ENCODE measurements at regions not wholly inside any gene's neighbourhood (a gene's known extent, or its start where the extent isn't known, plus 50 kb on each side); places are given as distances from the start of the nearest gene placed in this dataset.

DNA sequence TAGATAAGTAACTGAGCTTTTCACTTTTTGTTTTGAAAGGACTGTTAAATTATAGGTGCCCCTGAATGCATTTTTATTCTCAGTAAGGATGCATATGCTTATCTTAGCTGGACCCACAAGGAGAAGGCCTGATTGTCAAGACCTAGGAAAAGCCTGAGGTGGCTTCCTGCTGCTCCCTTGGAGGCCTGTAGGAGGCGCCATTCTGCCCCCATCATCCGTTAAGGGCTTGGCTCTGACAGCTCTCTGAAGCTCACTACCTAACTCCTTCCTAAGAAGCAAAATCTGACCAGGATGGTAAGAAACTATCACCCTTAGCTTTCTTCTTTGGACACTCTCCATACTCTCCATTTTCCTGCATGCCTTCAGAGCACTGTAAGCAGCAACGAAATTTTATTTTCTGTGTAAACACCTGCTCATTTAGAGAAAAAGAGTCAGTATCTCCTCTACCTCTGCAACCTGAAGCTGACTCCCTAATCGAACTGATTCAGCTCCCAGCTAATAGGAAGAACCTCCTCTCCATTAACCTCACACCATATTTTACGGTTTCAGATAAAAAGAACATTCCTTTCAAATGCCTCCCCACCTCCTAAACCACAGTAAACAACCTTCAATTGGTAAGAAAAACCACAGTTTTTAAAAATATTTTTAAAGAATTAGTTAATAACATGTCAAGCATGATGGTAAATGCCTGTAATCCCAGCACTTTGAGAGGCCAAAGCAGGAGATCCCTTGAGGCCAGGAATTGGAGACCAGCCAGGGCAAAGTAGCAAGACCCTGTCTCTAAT, 73.4 kb upstream of the EDNRA start:
- DNase-seq (ENCODE audit: low read depth in 1 of 2, low spot score in 1 of 2), result no peak

DNA sequence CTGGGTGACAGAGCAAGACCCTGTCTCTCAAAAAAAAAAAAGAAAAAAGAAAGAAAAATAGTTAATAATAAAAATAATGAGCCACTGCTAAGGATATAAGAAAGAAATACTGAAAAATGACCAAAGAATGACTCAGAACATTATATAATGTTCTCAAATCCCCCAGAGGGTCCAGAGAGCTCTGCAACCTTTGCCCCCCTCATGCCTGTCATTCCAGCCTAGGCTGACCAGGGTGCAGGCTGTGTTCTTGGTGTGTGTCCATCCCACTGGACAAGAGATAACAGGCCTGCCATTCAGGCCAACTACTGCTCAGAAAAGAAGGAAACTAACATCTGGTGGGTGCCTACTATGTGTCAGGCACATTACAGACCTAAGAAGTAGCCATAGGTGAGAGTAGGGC, 72.7 kb upstream of the EDNRA start:
- no peak for DNase-seq (ENCODE audit: low read depth in 1 of 2, low spot score in 1 of 2)

DNA sequence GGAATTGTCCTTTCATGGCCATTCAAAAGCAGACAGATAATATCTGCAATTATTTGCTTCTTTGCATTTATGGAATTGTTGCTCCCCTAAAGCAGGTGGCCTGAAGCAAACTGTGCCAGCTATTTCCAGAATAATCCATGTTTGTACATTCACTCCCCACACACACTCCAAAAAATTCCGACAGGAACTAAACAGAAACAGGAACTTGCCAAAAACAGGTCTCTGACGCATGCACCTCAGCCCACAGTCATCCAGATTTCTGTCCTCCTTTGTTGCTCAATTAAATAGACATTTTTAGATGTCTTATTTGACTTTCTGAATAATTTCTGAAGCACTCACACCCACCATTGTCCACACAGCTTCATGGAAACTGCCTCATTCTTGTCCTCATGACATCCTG, 71.5 kb upstream of the EDNRA start:
- no peak for DNase-seq (ENCODE audit: low read depth in 1 of 2, low spot score in 1 of 2)

DNA sequence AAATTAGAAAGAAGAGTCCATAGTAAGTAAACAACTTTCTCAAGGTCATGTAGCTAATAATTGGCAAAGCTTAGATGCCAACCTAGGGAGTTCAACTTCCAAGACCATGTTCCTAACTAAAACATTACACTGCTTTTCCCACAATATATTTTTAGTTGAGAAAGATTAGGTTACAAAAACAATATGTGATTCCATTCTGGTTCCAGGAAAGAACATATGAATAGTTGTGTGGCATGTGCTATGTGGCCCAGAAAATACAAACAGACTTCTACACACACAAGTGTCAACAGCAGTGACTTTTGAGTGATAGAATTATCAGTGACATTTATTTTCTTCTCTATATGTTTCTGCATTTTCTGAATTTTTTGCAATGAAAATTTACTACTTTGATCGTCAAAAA, 62.7 kb upstream of the EDNRA start:
- DNase-seq (ENCODE audit: low read depth in 1 of 2, low spot score in 1 of 2), result no peak

GRCh38 chr4:147421456-147421855, 59.4 kb upstream of the EDNRA start:
- no peak for DNase-seq (ENCODE audit: low read depth in 1 of 2, low spot score in 1 of 2)

- DNase-seq (ENCODE audit: low read depth in 1 of 2, low spot score in 1 of 2), result no peak
These were observed 57.7 kb upstream of the EDNRA start for GRCh38 chr4:147423229-147423628.

GRCh38 chr4:147425019-147425418, 55.9 kb upstream of the EDNRA start:
- DNase-seq (ENCODE audit: low read depth in 1 of 2, low spot score in 1 of 2), result no peak

DNA sequence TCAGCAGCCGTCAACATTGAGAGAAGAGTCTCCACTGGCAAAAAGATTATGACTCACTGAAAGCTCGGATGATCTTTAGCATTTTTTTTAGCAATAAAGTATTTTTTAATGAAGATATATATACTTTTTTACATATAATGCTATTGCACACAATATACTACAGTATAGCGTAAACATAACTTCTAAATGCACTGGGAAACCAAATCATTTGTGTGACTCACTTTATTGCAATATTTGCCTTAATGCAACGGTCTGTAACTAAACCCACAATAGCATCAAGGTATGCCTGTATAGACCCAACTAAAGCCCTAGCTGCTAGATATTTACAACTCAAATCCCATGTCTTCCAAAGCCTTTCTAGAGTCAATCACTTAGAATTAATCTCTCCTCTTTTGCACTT, 52.3 kb upstream of the EDNRA start:
- no peak for DNase-seq (ENCODE audit: low read depth in 1 of 2, low spot score in 1 of 2)

DNA sequence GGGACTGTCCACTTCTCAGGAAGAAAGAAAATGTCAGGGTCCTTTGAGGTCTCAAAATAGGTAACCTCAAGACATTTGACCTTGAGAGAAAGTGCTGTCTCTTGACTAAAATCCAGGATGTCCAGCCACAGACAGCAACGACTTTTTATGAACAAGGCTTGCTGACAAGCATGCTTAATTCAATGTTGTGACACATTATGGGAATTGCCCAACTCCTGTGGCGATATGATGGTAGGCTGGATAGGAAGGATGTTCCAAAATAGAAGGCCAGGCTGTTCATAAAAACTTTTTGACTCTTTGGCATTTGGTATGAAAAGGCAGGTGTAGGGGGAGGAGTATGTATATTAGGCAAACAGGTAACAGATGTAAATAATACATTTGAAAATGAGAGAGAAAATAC, 50.8 kb upstream of the EDNRA start:
- no peak for DNase-seq (ENCODE audit: low read depth in 1 of 2, low spot score in 1 of 2)
